Smooth muscle cell (in vitro differentiated cells): ENCODE measurements at regions not wholly inside any gene's neighbourhood (a gene's known extent, or its start where the extent isn't known, plus 50 kb on each side); places are given as distances from the start of the nearest gene placed in this dataset.
"Not testable (repeated sequence)": the region's sequence is repeated elsewhere in the genome, so short reads cannot be mapped to it uniquely, and the experiment has no call there.

Experiments used
- DNase-seq: peaks from one replicate; lab custom pipeline; 2025; ENCODE audit not compliant: unreplicated experiment; lab: John Stamatoyannopoulos, UW
- H2AFZ ChIP-seq: fragments of 200-600 bp; sonication (generic); 2 replicates; pipeline ENCODE4 v1.6.0; 2016; ENCODE audit warnings: antibody characterized with exemption, low read depth, mild to moderate bottlenecking
- H3F3A ChIP-seq: fragments of 200-600 bp; sonication (generic); 2 replicates; pipeline ENCODE4 v1.6.0; 2017; ENCODE audit warnings: antibody characterized with exemption, low read depth
- H3K27ac ChIP-seq: fragments of 200-600 bp; sonication (generic); 2 replicates; pipeline ENCODE4 v1.5.1; 2016; ENCODE audit warnings: low read depth, mild to moderate bottlenecking
- H3K27me3 ChIP-seq: fragments of 200-600 bp; sonication (generic); 2 replicates; pipeline ENCODE4 v1.6.1; 2016; ENCODE audit warnings: low read depth, mild to moderate bottlenecking
- H3K36me3 ChIP-seq: fragments of 200-600 bp; sonication (generic); 2 replicates; pipeline ENCODE4 v1.5.1; 2016; ENCODE audit warnings: low read depth
- H3K4me1 ChIP-seq: fragments of 200-600 bp; sonication (generic); 2 replicates; pipeline ENCODE4 v1.5.1; 2016; ENCODE audit warnings: low read depth
- H3K4me2 ChIP-seq: fragments of 200-600 bp; sonication (generic); 2 replicates; pipeline ENCODE4 v1.6.0; 2016; ENCODE audit warnings: mild to moderate bottlenecking
- H3K4me3 ChIP-seq: fragments of 200-600 bp; sonication (generic); 2 replicates; pipeline ENCODE4 v1.5.1; 2016; ENCODE audit warnings: mild to moderate bottlenecking
- H3K79me2 ChIP-seq: fragments of 200-600 bp; sonication (generic); 2 replicates; pipeline ENCODE4 v1.6.0; 2016; ENCODE audit warnings: low read depth, mild to moderate bottlenecking
- H3K9ac ChIP-seq: fragments of 200-600 bp; sonication (generic); 2 replicates; pipeline ENCODE4 v1.6.0; 2016; ENCODE audit warnings: low read depth
- H3K9me3 ChIP-seq: fragments of 200-600 bp; sonication (generic); replicated peaks from 2 replicates; pipeline ENCODE4 v1.5.1; 2016; ENCODE audit warnings: low read depth
- H4K20me1 ChIP-seq: fragments of 200-600 bp; sonication (generic); 2 replicates; pipeline ENCODE4 v1.6.0; 2016; ENCODE audit warnings: low read depth
- CTCF ChIP-seq: fragments of 200-600 bp; sonication (generic); IDR thresholded peaks from 2 replicates; pipeline ENCODE4 v1.5.1; 2017; ENCODE audit warnings: borderline replicate concordance, mild to moderate bottlenecking, antibody characterized with exemption; ENCODE audit not compliant: insufficient read depth, poor library complexity, severe bottlenecking
- WGBS: methylation state at CpG from one replicate; pipeline ENCODE4 v1.1.7; 2016; ENCODE audit warnings: low lambda C conversion rate; 5-methylcytosine and 5-hydroxymethylcytosine counted together

- Histone ChIP-seq H3K9me3 (no peaks in the 10 kb centered on the region), H3K27ac (no peak overlapping the region), H3K79me2 (no peaks in the 10 kb centered on the region), H3K4me1 (no peaks in the 10 kb centered on the region), H3K4me3 (no peak overlapping the region), H4K20me1 (no peaks in the 10 kb centered on the region), H3K27me3 (peaks cover 33% of the 10 kb centered on the region), H3K36me3 (no peaks in the 10 kb centered on the region), H3K9ac (no peak overlapping the region), H3K4me2 (no peak overlapping the region), H2AFZ (no peak overlapping the region), H3F3A (no peaks in the 10 kb centered on the region)
- DNase-seq, result no peak
- WGBS, result 78% methylated on average over 7 of the region's 7 CpGs
- no peak for TF ChIP-seq CTCF
Measured at GRCh38 chr10:118422241-118422640, 80.1 kb upstream of the FAM204A start.

GRCh38 chr10:118420049-118420448, 77.9 kb upstream of the FAM204A start:
- H3K27ac ChIP-seq, H3K4me1 ChIP-seq: not testable (repeated sequence)

GRCh38 chr10:118412932-118413331, 70.8 kb upstream of the FAM204A start:
- no peak for DNase-seq
- peaks cover 29% of the 10 kb centered on the region for H3K27me3 ChIP-seq
- no peaks in the 10 kb centered on the region for H3K36me3 ChIP-seq
- WGBS, result 94% methylated on average over 8 of the region's 8 CpGs
- no peak overlapping the region for H3K9ac ChIP-seq
- no peaks in the 10 kb centered on the region for H3K9me3 ChIP-seq
- H3K4me2 ChIP-seq, result no peak overlapping the region
- H3K27ac ChIP-seq, result no peak overlapping the region
- no peak for TF ChIP-seq CTCF
- no peak overlapping the region for H2AFZ ChIP-seq
- H3K4me1 ChIP-seq, result peaks cover 4% of the 10 kb centered on the region
- H3F3A ChIP-seq, result no peaks in the 10 kb centered on the region
- no peaks in the 10 kb centered on the region for H4K20me1 ChIP-seq
- H3K79me2 ChIP-seq, result no peaks in the 10 kb centered on the region
- no peak overlapping the region for H3K4me3 ChIP-seq

More at GRCh38 chr10:118420049-118420448, 77.9 kb upstream of the FAM204A start:
- WGBS, result 90% methylated on average over 2 of the region's 2 CpGs
- not testable (repeated sequence) for H3K79me2 ChIP-seq, H4K20me1 ChIP-seq, H3K4me2 ChIP-seq, H2AFZ ChIP-seq, H3K9me3 ChIP-seq, H3K36me3 ChIP-seq, H3F3A ChIP-seq, DNase-seq, H3K9ac ChIP-seq, H3K4me3 ChIP-seq
- peaks cover 35% of the 10 kb centered on the region for H3K27me3 ChIP-seq

GRCh38 chr10:118412132-118412760, 70.1 kb upstream of the FAM204A start:
- H3K4me1 ChIP-seq, result peaks cover 4% of the 10 kb centered on the region
- no peak for DNase-seq
- H3K79me2 ChIP-seq, result no peaks in the 10 kb centered on the region
- peaks cover 22% of the 10 kb centered on the region for H3K27me3 ChIP-seq
- WGBS, result 88% methylated on average over 8 of the region's 8 CpGs
- no peak overlapping the region for H2AFZ ChIP-seq
- H3K4me3 ChIP-seq, result no peak overlapping the region
- H3K4me2 ChIP-seq, result no peak overlapping the region
- H3K36me3 ChIP-seq, result no peaks in the 10 kb centered on the region
- H3F3A ChIP-seq, result no peaks in the 10 kb centered on the region
- H4K20me1 ChIP-seq, result no peaks in the 10 kb centered on the region
- H3K9ac ChIP-seq, result no peak overlapping the region
- H3K27ac ChIP-seq, result no peak overlapping the region
- no peak for TF ChIP-seq CTCF
- no peaks in the 10 kb centered on the region for H3K9me3 ChIP-seq
